ENCODE measurements at regions not wholly inside any gene's neighbourhood (a gene's known extent, or its start where the extent isn't known, plus 50 kb on each side); places are given as distances from the start of the nearest gene placed in this dataset.
"Not testable (repeated sequence)": the region's sequence is repeated elsewhere in the genome, so short reads cannot be mapped to it uniquely, and the experiment has no call there.

DNA sequence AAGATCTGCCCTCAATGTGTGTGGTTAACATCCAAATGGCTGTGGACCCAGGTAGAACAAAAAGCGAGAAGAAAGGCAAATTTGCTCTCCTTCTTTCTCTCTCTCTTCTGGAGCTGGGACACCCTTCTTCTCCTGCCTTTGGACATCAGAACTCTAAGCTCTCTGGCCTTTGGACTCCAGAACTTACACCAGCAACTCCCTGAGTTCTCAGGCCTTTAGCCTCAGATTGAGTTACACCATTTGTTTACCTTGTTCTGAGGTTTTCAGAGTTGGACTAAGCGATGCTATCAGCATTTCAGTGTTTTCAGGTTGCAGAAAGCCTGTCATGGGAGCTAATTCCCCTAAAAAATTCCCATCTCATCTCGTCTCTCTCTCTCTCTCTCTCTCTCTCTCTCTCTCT lies 69.4 kb upstream of the NOX4 start:
- TF ChIP-seq, protein P1, sequence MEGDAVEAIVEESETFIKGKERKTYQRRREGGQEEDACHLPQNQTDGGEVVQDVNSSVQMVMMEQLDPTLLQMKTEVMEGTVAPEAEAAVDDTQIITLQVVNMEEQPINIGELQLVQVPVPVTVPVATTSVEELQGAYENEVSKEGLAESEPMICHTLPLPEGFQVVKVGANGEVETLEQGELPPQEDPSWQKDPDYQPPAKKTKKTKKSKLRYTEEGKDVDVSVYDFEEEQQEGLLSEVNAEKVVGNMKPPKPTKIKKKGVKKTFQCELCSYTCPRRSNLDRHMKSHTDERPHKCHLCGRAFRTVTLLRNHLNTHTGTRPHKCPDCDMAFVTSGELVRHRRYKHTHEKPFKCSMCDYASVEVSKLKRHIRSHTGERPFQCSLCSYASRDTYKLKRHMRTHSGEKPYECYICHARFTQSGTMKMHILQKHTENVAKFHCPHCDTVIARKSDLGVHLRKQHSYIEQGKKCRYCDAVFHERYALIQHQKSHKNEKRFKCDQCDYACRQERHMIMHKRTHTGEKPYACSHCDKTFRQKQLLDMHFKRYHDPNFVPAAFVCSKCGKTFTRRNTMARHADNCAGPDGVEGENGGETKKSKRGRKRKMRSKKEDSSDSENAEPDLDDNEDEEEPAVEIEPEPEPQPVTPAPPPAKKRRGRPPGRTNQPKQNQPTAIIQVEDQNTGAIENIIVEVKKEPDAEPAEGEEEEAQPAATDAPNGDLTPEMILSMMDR (IDR thresholded peaks at IDR 0.05): not testable (repeated sequence)
- not testable (repeated sequence) for TF ChIP-seq EZH2 (IDR thresholded peaks at IDR 0.05)
